Progenitor cell of endocrine pancreas (in vitro differentiated cells): ENCODE measurements at regions not wholly inside any gene's neighbourhood (a gene's known extent, or its start where the extent isn't known, plus 50 kb on each side); places are given as distances from the start of the nearest gene placed in this dataset.

Experiments used
- DNase-seq: peaks from one replicate; pipeline ENCODE4 v3.0.0; 2021; ENCODE audit warnings: low spot score; ENCODE audit not compliant: unreplicated experiment
- H3K27ac Mint-ChIP-seq: 2 replicates; pipeline ENCODE4 v1.8.0; 2021; ENCODE audit warnings: mild to moderate bottlenecking, moderate library complexity, mixed read lengths
- H3K27me3 Mint-ChIP-seq: 2 replicates; pipeline ENCODE4 v1.8.0; 2021; ENCODE audit warnings: mixed read lengths
- H3K36me3 Mint-ChIP-seq: 2 replicates; pipeline ENCODE4 v1.8.0; 2022; ENCODE audit warnings: mixed read lengths; ENCODE audit not compliant: insufficient read depth
- H3K4me1 Mint-ChIP-seq: 2 replicates; pipeline ENCODE4 v1.8.0; 2021; ENCODE audit warnings: low read depth, mixed read lengths
- H3K4me3 Mint-ChIP-seq: 2 replicates; pipeline ENCODE4 v1.8.0; 2021; ENCODE audit warnings: low read depth, mild to moderate bottlenecking, moderate library complexity, mixed read lengths
- H3K9me3 Mint-ChIP-seq: 2 replicates; pipeline ENCODE4 v1.8.0; 2021; ENCODE audit warnings: low read depth, mixed read lengths
- TF ChIP-seq, protein P1 (sequence below): fragments of 200-600 bp; sonication (generic); IDR thresholded peaks from one replicate; pipeline ENCODE4 v1.5.0; 2021; ENCODE audit warnings: antibody characterized with exemption, mild to moderate bottlenecking; ENCODE audit not compliant: unreplicated experiment

DNA sequence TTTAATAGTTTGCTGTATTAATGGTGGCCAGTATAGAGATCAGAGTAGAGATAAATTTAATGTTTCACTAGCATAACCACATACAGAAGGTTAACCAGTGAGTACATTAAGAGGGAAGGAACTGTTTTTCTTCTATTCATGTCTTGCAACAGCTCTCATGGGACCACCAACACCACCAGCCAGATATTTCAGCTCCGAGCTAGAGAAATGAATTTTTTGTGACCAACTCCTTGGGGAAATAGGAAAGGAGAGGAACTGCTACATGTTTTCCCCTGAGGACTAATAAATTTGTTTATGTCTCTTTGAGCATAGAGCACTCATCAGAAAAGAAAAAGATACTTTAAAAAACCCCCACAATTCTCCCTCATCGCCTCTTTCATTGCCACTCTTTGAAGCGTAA, 247.5 kb downstream of the MBNL1 start:
- Mint-ChIP-seq H3K36me3 (no peaks in the 10 kb centered on the region), H3K27ac (no peak overlapping the region), H3K9me3 (no peaks in the 10 kb centered on the region), H3K4me3 (no peak overlapping the region), H3K4me1 (no peaks in the 10 kb centered on the region), H3K27me3 (no peaks in the 10 kb centered on the region)
- TF ChIP-seq, protein P1, sequence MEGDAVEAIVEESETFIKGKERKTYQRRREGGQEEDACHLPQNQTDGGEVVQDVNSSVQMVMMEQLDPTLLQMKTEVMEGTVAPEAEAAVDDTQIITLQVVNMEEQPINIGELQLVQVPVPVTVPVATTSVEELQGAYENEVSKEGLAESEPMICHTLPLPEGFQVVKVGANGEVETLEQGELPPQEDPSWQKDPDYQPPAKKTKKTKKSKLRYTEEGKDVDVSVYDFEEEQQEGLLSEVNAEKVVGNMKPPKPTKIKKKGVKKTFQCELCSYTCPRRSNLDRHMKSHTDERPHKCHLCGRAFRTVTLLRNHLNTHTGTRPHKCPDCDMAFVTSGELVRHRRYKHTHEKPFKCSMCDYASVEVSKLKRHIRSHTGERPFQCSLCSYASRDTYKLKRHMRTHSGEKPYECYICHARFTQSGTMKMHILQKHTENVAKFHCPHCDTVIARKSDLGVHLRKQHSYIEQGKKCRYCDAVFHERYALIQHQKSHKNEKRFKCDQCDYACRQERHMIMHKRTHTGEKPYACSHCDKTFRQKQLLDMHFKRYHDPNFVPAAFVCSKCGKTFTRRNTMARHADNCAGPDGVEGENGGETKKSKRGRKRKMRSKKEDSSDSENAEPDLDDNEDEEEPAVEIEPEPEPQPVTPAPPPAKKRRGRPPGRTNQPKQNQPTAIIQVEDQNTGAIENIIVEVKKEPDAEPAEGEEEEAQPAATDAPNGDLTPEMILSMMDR, result no peak
- no peak for DNase-seq

DNA sequence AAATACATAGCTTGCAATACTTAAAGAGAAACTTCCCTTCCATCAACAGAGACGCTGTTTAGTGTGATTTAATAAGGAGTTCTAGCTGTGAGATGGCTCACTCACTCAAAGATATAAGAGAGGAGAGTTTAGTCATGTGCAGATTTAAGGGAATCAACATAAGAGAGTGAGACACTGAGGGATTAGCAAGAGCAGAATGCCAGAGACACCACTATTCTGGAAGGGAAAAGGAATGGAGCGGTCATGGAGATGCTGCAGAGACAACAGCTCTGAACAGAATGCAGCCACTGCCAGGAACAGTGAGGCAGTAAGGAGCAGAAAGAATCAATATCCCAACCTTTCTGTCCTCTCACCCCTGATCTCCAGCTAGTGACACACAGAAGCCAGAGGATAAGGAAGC, 248.8 kb downstream of the MBNL1 start:
- DNase-seq, result no peak
- H3K9me3 Mint-ChIP-seq, result no peaks in the 10 kb centered on the region
- H3K36me3 Mint-ChIP-seq, result no peaks in the 10 kb centered on the region

DNA sequence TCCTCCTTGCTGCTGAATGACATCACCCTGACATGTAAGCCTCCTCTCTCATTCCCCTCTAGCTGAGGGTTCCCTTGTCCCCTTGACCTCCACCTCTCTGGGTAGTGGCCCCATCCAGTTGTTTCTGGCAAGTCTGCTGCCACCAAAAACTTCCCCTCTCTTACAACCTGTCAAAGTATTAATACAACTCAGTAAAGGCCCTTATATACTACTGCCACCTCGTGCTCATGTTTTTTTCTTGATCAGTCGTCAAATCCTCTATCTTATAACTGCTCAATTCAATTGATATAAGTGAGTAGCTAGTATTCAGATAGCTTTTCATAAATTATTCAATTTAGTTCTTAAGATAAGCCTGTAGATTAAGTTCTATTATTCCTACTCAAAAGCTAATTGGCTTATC, 249.6 kb downstream of the MBNL1 start:
- Mint-ChIP-seq H3K4me1 (no peaks in the 10 kb centered on the region), H3K27ac (no peak overlapping the region), H3K9me3 (no peaks in the 10 kb centered on the region), H3K4me3 (no peak overlapping the region), H3K36me3 (no peaks in the 10 kb centered on the region), H3K27me3 (no peaks in the 10 kb centered on the region)
- TF ChIP-seq, protein P1, result no peak
- no peak for DNase-seq

More for the DNA sequence above, 248.8 kb downstream of the MBNL1 start:
- no peak overlapping the region for H3K27ac Mint-ChIP-seq
- TF ChIP-seq, protein P1, result no peak
- H3K27me3 Mint-ChIP-seq, result no peaks in the 10 kb centered on the region
- no peaks in the 10 kb centered on the region for H3K4me1 Mint-ChIP-seq
- no peak overlapping the region for H3K4me3 Mint-ChIP-seq

GRCh38 chr3:152519376-152519775, 250.6 kb downstream of the MBNL1 start:
- Mint-ChIP-seq H3K4me3 (no peak overlapping the region), H3K27ac (no peak overlapping the region), H3K27me3 (no peaks in the 10 kb centered on the region), H3K4me1 (no peaks in the 10 kb centered on the region), H3K36me3 (no peaks in the 10 kb centered on the region), H3K9me3 (no peaks in the 10 kb centered on the region)
- DNase-seq, result no peak
- TF ChIP-seq, protein P1, result no peak

- H3K4me1 Mint-ChIP-seq, result no peaks in the 10 kb centered on the region
- no peaks in the 10 kb centered on the region for H3K27me3 Mint-ChIP-seq
- no peak overlapping the region for H3K27ac Mint-ChIP-seq
- no peaks in the 10 kb centered on the region for H3K36me3 Mint-ChIP-seq
- DNase-seq, result no peak
- H3K9me3 Mint-ChIP-seq, result no peaks in the 10 kb centered on the region
- no peak overlapping the region for H3K4me3 Mint-ChIP-seq
- TF ChIP-seq, protein P1, result no peak
These were observed 253.3 kb downstream of the MBNL1 start for GRCh38 chr3:152522036-152522435.
